Activated T-helper 1 cell treated with Interleukin-2 at 50 U/mL for 16 hours (primary cell): ENCODE measurements at regions not wholly inside any gene's neighbourhood (a gene's known extent, or its start where the extent isn't known, plus 50 kb on each side); places are given as distances from the start of the nearest gene placed in this dataset.

Source experiments
- DNase-seq: peaks from one replicate; pipeline ENCODE4 v3.0.0-alpha.2; 2020; ENCODE audit warnings: low read depth

GRCh38 chr5:158482125-158482524 is 617.6 kb downstream of the EBF1 start:
- no peak for DNase-seq

GRCh38 chr5:158478139-158478538 is 619.2 kb upstream of the CLINT1 start:
- no peak for DNase-seq

GRCh38 chr5:158477214-158477613 is 618.3 kb upstream of the CLINT1 start:
- no peak for DNase-seq

DNA sequence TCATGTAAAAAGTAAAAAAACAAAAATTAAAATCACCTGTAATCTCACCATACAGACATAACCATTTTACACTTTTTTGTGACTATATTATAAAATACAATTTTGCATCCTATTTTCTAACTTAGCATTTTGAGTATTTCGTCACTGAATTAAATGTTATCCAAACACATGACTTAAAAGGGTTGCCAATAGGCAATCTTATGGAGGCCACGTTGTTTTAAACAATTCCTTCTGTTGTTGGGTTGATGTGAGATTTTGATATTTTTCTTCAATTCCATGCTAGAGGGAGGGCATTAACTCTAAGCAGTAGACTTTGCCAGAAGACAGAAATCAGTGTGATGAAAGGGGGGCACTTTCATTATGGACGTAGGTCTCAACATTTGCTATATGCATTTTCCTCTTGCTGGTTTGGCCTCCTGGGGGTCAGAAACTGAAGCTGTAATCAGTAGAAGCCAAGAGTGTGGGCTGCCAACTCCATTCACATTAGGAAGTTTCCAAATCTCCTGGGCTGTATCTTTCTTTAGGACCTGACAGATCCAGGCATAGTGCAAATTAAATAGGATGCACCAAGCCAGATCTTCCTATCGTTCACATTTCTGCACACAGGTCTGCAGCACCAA is 614.2 kb upstream of the CLINT1 start:
- no peak for DNase-seq

GRCh38 chr5:158471535-158471924 is 612.6 kb upstream of the CLINT1 start:
- DNase-seq = no peak

DNA sequence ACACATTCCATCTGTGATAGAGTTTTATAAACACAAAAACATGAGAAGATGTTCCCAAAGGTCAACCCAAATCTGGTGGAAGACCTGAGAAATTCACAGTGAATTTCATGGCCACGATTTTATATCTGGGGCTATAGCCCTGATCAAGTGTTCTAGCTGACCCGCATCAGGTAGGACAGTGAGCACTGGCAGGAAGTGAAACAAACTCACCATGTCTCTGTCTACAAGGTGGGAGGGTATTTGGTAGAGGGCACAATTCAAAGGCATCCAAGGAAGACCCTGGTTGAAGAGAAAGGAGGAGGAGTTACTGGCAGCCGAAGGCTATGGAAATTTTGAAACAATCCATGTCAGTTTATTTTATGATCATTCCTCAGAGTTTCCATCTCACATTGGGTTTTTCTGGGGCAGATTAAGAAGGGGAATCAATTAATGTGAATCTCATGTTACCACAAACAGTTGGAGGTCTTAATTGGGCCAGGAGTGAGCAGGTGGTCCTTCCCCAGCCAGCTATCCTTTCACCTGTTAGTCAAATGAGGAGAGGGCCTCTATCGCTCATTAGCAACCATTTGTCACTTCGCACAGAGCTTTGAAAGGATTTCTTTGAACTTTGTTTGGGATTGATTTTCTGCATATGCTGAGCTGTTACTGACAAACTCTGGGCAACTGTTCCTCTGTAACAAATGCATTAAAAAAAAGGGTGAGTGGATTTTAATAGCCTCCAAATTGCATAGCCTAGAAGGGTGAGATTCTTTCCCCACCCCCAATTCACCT is 612.0 kb upstream of the CLINT1 start:
- no peak for DNase-seq

GRCh38 chr5:158468444-158468843 is 609.5 kb upstream of the CLINT1 start:
- no peak for DNase-seq

GRCh38 chr5:158466191-158466590 is 607.2 kb upstream of the CLINT1 start:
- no peak for DNase-seq

GRCh38 chr5:158465086-158465972 is 606.4 kb upstream of the CLINT1 start:
- DNase-seq = no peak

DNA sequence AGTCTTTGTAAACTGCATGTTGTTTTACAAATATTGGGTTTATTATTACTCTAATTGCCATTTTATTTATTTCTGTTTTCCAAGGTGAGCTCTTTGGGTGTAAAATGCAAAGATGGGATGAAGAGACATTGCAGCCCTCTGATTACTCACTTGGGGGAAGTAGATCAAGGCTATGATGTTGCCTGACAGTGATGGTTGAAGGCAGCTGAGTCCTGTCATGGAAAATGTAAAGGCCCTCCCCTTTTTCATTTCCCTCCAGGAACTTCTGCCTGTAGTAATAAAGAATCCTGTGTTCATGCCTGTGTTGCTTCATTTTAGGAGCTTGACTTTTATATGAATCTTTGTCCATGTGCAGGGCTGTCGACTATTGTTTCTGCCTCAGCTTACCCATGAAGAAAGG is 605.4 kb upstream of the CLINT1 start:
- no peak for DNase-seq

DNA sequence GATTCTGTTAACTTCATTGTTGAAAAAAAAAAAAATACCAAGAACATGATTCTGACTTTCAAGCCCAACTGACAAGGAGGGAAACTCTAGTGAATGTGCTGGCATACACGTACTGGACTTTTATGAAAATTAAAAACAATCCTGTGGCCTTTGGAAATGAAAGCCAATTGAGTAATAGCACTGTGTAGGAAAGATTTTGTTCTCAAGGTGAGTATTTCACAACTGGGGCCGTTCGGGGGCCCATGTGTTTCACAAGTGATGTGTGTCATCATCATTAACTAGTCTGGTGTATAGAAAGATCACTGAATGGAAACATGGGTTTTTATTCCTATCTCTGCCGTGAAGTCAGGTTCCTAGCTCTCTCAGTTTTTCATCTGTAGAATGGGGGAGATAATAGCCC is 605.0 kb upstream of the CLINT1 start:
- no peak for DNase-seq

GRCh38 chr5:158463188-158463587 is 604.2 kb upstream of the CLINT1 start:
- no peak for DNase-seq

DNA sequence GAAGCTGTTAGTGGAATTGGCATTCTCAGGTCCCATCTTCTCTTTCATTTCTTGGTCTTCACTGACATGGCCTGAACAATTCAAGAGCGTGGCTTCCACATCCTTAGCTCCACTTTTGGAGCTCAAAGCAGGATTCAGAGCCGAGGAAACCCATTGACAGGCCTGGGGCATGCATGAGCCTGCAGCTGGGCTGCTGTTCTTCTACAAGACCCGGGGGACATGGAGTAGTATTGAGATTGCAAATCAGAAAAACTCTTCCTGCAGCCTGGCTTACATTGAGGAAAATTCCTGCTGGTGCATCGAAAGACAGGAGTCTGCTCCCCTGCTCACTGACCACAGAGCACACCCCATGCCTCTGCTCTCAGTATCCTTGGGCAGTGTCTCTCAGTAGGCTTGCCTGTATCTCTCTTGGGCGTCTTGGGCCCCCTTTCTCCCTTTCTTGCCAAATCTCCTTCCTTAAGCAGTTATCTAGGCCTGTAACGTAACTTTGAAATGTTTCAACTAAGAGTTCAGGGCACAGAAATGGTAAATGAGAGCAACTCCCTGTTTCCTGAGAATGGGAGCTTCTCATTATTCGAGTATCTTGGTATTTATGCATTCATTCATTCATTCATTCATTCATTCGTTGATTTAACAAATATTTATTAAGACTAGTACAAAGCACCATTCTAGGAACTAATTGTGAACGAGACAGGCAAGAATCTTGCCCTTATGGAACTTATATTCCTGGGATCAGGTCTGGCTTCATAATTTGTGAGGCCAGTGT is 603.6 kb upstream of the CLINT1 start:
- no peak for DNase-seq

DNA sequence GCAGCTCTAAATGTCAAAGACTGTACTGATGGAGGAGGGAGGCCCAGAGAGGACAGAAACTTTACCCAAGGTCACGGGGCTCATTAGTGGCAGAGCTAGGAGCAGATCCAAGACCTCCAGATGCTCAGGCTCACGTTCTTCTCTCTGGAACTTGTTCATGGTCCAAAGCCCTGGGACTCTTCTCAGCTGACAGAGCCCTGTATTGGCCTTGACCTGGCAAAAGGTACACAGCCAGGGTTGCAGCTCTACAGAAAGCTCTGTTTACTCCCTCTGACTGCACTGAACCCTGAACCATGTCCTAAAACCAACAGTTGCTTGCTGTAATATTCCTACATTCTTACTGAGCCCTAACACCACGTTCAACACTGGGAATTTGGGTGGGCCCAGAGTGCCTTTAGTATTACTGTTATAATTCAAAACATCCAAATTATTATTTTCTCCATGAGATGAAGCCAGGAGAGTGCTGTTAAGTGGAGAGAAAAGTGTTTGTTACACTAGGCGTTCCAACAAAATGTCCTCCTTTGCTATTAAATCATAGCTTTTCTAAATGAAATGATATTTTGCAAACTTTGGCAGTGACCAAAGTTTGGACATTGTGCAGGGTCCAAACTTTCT is 602.4 kb upstream of the CLINT1 start:
- DNase-seq = no peak

- no peak for DNase-seq
Measured at GRCh38 chr5:158458086-158458485, 599.1 kb upstream of the CLINT1 start.

DNA sequence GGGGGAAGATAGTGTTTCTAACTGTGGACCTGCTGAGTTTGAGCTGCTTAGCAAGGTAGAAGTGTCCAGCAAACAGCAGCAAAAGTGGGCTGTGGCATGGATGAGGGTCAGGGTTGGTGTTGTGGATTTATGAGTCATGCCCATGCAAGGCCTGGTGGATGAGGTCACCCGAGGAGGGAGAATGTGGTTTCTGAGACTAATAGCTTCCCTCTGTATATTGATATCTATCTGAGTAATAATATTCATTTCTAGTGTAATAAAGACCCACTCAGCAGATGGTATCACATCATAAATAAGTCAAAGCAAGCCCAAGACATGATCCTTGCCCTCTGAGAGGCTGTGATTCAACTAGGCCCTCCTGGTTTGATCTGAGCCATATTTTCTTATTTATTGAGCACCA is 597.8 kb upstream of the CLINT1 start:
- no peak for DNase-seq

- no peak for DNase-seq
Measured at GRCh38 chr5:158456241-158456640, 597.3 kb upstream of the CLINT1 start.

DNA sequence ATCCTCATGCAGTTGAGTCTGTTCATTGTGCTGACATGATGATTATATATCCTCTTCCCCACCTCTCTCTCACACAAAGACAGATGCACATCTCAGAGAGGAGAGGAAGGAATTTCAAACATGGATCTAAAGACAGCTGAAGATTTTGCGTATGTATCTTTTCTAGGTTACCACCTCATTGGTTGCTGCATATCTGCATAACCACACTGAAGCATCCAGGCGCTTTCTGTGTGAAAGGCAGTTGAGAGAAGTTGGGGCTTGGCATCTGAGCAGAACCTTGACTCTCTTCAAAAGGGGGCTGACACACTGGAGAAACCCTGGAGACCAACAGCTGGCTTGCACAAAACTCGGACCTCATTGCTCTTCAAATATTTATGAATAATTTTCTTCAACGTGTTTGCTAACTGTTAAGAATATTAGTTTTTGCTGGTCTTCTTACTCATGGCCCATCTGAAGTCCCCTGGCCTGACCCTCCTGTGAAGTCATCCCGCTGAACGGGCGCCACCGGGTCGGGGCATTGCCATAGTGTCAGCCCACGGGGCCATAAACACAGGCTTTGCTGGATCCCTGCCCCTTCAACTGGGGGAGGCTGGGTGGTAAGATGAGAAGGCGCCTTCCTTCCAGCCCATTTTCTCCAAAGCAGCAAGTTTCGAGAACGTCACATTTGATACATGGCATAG is 593.2 kb upstream of the CLINT1 start:
- DNase-seq = no peak

- no peak for DNase-seq
Measured at GRCh38 chr5:158451203-158451992, 592.5 kb upstream of the CLINT1 start.

DNA sequence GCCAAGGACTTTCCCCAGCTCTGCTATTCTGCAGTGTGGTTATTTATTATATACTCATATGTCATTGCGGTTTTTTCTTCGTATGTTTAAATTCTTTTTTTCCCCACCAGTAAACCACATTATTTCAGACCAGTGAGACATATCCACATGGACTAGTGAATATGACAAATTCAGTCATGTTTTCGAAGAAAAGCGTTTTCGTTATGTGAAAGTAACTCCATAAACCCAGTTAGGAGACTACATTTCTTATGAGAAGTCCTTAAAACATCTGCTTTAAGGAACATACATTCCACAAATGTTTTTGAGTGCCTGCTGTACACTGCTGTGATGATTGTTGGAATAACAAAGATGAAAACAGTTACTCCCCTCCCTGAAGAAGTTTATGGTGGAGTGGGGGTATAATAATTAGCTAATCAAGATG is 591.8 kb upstream of the CLINT1 start:
- DNase-seq = no peak
